ENCODE measurements at regions not wholly inside any gene's neighbourhood (a gene's known extent, or its start where the extent isn't known, plus 50 kb on each side); places are given as distances from the start of the nearest gene placed in this dataset.
"Not testable (repeated sequence)": the region's sequence is repeated elsewhere in the genome, so short reads cannot be mapped to it uniquely, and the experiment has no call there.

- DNase-seq, result no peak
Observed at GRCh38 chr13:90883592-90883991, 463.9 kb upstream of the MIR17HG start.

- DNase-seq, result no peak
Observed at GRCh38 chr13:90884066-90884465, 463.4 kb upstream of the MIR17HG start.

GRCh38 chr13:90889906-90890834, 457.3 kb upstream of the MIR17HG start:
- no peak for DNase-seq

DNA sequence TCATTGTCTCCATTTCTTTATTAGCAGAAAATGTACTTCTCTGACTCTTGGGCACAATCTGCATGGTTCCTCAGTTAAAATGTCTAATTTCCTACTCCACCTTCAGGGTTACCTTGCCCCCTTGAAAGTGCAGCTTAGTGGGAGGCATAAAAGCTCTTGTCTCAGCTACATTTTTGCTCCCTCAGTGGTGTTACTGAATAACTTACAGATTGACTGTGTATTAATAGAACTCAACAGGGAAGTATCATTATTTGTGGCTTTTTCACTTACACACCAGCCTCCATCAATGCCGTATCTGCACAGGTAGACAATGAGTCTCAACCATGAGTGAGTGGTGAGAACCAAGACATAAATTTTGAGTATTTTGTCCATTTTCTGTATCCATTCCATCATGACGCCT, 456.2 kb upstream of the MIR17HG start:
- DNase-seq, result no peak

DNA sequence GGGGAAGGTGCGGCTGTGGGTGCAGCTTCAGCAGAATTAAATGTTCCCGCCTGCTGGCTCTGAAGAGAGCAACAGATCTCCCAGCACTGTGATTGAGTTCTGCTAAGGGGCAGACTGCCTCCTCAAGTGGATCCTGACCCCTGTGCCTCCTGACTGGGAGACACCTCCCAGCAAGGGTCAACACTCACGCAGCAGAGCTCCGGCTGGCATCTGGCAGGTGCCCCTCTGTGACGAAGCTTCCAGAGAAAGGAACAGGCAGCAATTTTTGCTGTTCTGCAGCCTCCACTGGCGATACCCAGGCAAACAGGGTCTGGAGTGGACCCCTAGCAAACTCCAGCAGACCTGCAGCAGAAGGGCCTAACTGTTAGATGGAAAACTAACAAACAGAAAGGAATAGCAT, 454.3 kb upstream of the MIR17HG start:
- not testable (repeated sequence) for DNase-seq

- DNase-seq, result no peak
Observed at GRCh38 chr13:90896002-90896401, 451.5 kb upstream of the MIR17HG start.

- no peak for DNase-seq
Observed at GRCh38 chr13:90898811-90899210, 448.7 kb upstream of the MIR17HG start.

GRCh38 chr13:90899416-90899815, 448.1 kb upstream of the MIR17HG start:
- DNase-seq, result no peak

- DNase-seq, result no peak
Observed at GRCh38 chr13:90902255-90902654, 445.2 kb upstream of the MIR17HG start.

DNA sequence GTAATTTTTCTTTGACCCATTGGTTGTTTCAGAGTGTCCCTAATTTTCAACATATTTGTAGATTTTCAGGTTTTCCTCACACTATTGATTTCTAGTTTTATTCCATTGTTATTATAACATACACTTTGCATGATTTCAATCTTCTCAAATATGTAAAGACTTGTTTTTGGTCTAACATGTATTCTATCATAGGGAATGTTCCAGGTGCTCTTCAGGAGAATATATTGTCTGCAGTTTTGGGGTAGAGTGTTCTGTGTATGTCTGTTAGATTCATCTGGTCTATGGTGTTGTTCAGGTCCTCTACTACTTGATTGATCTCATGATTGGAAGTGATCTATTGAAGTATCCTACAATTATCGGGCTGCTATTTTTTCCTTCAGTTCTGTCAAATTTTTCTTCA, 440.9 kb upstream of the MIR17HG start:
- no peak for DNase-seq

- no peak for DNase-seq
Observed at GRCh38 chr13:90908792-90909191, 438.7 kb upstream of the MIR17HG start.

- DNase-seq, result no peak
Observed at GRCh38 chr13:90910018-90910639, 437.4 kb upstream of the MIR17HG start.

DNA sequence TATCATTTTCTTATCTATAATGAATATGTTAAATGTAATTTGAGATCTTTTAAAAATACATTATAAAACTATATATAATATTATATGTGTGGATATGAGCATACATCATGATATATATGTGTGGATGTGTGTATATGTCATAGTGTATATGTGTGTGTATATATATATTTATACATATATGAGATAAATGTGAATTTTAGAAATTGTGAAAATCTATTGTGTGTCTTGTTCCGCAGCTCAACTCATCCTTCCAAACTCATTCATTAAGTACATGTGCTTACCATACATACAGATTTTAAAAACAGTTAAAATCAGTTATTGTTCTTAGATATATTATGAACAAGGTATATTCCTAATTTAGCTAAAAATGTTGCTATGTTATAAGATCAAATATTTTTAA, 435.2 kb upstream of the MIR17HG start:
- DNase-seq, result no peak

DNA sequence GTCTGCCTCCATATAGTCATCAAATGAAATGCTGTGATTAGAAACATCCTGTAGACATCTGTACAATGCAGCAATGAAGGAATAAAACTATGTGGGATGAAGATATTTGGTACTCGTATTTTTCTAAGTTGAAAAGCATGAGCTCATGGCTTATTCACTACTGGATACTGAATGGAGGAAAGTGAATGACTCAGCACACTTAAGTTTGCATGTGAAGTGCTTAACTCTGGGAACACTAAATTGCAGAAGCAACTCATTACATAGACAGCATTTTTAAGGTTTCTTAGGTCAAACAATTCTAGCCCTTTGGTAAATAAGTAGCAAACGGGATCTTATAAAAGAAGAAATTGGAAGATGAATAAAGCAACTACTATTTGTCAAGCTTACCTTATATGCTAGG, 429.0 kb upstream of the MIR17HG start:
- no peak for DNase-seq

DNA sequence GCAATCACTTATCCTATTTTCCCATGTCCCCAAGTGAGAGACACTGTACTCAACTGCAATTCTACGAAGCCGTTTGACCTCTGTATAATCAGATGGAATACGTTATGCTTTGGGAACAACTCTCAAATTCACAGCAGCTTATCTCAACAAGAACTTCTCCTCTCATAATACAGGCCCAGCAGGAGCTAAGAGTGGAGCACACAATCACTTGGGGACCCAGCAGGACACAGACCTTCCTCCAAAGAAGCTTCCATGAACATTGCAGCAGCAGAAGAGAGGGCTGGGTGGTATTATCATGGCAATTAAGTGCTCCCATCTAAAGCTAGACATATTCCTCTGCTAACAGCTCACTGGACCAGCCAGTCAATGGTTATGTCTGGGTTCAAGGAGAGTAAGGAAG, 428.3 kb upstream of the MIR17HG start:
- no peak for DNase-seq

GRCh38 chr13:90926459-90926858, 421.0 kb upstream of the MIR17HG start:
- no peak for DNase-seq

GRCh38 chr13:90928109-90928508, 419.4 kb upstream of the MIR17HG start:
- no peak for DNase-seq

- no peak for DNase-seq
Observed at GRCh38 chr13:90933097-90933826, 414.2 kb upstream of the MIR17HG start.

DNA sequence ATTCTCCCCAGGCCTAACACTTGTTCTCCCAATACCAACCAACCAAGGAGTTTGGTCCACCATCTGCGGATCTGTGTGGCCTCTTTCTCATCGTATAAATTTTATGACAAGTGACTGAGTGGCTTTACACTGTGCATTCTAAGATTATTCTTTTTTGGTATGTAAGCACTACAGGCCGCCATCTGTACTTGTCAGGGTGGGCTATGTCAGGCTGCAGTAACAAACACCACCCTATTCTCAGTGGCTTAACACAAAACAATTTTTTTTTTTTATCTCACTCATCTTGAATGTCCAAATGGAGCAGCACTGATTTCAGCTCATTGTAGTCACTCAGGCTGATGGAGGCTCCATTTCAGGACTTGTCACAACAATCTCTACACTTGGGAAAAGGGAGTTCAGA, 412.7 kb upstream of the MIR17HG start:
- no peak for DNase-seq

DNA sequence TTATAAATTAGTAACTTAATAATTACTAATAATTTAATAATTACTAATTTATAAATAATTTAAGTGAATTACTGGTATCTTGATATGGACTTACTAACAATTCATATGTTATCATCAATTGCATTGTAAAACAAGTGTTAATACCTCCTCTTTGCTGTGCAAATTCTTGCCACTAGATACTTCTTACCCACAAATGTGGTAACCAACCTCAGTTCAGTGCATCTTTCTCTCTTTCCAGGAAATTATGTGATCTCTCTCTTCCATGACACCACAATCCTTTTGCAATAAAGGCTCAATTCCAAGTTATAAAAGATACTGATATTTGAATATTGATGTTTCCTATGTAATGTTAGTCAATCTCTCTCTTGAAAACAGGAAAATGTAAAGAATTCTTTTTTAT, 408.6 kb upstream of the MIR17HG start:
- no peak for DNase-seq

DNA sequence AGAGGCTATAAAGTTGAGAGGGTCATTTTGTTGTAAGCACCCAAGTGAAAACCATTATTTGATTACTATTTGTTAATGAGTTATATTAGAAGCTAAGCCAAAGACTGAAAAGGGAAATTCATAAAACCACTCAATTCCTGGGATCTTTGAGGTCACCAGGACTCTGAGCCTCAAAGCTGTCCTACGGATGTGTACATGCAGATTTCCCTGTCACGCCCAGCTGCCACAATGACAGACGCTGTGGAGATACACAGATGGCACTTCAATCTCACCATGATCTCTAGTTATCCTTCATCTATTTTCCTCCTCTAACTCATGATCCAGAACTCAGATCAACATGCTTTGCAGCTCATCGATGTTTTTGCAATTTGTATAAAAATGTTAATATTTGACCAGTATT, 403.5 kb upstream of the MIR17HG start:
- DNase-seq, result no peak

DNA sequence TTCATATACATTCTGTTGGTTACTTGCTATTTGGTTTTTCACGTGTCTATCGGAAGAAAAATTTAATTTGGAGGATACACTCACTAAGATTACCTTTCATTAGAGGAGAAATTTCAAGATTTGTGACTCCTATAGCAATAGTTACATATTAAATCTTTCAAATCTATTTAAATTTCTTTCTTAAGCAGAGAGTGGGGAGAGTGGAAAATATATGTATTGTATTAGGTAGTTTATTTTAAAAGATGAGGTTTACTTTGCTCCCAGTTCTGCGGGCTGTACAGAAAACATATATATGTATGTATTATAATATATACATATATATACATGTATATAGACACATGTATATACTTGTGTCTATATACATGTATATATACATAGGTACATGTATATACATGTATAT, 402.3 kb upstream of the MIR17HG start:
- DNase-seq, result not testable (repeated sequence)

- DNase-seq, result not testable (repeated sequence)
Observed at GRCh38 chr13:90946125-90946524, 401.4 kb upstream of the MIR17HG start.

DNA sequence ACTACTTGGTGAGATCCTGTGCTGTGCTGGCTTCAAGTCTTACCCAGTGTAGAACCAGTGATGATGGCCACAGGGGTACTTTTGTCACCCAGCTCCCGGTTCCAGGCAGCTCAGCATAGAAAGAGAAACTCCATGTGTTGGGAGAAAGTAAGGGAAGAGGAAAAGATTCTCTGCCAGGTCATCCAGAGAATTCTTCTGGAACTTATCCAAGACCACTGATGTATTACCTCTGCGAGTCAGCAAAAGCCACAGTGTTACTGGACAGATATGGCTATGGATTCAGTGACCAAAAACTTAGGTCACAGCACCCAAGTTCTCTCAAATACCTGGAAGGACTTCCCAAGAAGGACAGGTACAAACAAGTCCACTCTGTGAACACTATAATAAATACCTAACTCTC, 399.5 kb upstream of the MIR17HG start:
- DNase-seq, result no peak
